SK-N-SH (cell line): ENCODE measurements at regions not wholly inside any gene's neighbourhood (a gene's known extent, or its start where the extent isn't known, plus 50 kb on each side); places are given as distances from the start of the nearest gene placed in this dataset.

Experiments
- CTCF ChIA-PET: fragments of 300-600, 350-600 bp; formaldehyde crosslinking; extraction: SDS; loops from one replicate; lab custom pipeline; 2021; lab: Yijun Ruan, JAX
- POLR2A ChIA-PET: fragments of 350-600 bp; sonication (Branson Sonifier 250); formaldehyde crosslinking; extraction: SDS; loops from one replicate; lab custom pipeline; 2020; ENCODE audit warnings: antibody characterized with exemption, inconsistent platforms; lab: Yijun Ruan, JAX
- DNase-seq: peaks from one replicate; pipeline ENCODE4 v3.0.0; 2012
- H2AFZ ChIP-seq: fragments of 200-600 bp; sonication (generic); 2 replicates; pipeline ENCODE4 v1.8.1; 2016; ENCODE audit warnings: antibody characterized with exemption, mild to moderate bottlenecking, low read depth
- H3F3A ChIP-seq: fragments of 200-600 bp; sonication (generic); replicated peaks from 2 replicates; pipeline ENCODE3; 2016; ENCODE audit warnings: antibody characterized with exemption, mild to moderate bottlenecking; ENCODE audit not compliant: insufficient read depth
- H3K27ac ChIP-seq, 2 experiments: fragments of 200-500 bp in 1 of 2; fragments of 200-600 bp in 1 of 2; sonication (Bioruptor generic) in 1 of 2; sonication (generic), shearing (Covaris generic) in 1 of 2; 2 replicates each; pipeline versions ENCODE4 v1.5.1 to v1.6.1; 2014 to 2016; ENCODE audit warnings: low read depth in 2 of 2, inconsistent platforms in 1 of 2, low read length in 1 of 2, mild to moderate bottlenecking in 1 of 2, mixed read lengths in 1 of 2
- H3K27me3 ChIP-seq: fragments of 200-600 bp; sonication (generic), shearing (Covaris generic); 2 replicates; pipeline ENCODE4 v1.6.1; 2016; ENCODE audit warnings: mixed run types; ENCODE audit not compliant: insufficient read depth
- H3K36me3 ChIP-seq, 2 experiments: fragments of 200-500 bp in 1 of 2; fragments of 200-600 bp in 1 of 2; sonication (Bioruptor generic) in 1 of 2; sonication (generic) in 1 of 2; replicated peaks in 1 of 2; 2 replicates each; pipeline versions ENCODE3 to v1.5.1; 2014 to 2016; ENCODE audit warnings: low read length in 1 of 2, mild to moderate bottlenecking in 1 of 2; ENCODE audit not compliant: insufficient read depth in 2 of 2, control insufficient read depth in 1 of 2
- H3K4me1 ChIP-seq, 2 experiments: fragments of 200-500 bp in 1 of 2; fragments of 200-600 bp in 1 of 2; sonication (Bioruptor generic) in 1 of 2; sonication (generic), shearing (Covaris generic) in 1 of 2; 2 replicates each; pipeline versions ENCODE4 v1.5.1 to v1.6.1; 2014 to 2016; ENCODE audit warnings: low read depth in 1 of 2, low read length in 1 of 2, mixed run types in 1 of 2; ENCODE audit not compliant: insufficient read depth in 2 of 2, control insufficient read depth in 1 of 2
- H3K4me2 ChIP-seq: fragments of 200-600 bp; sonication (generic), shearing (Covaris generic); 2 replicates; pipeline ENCODE4 v1.6.1; 2017; ENCODE audit warnings: mixed run types
- H3K4me3 ChIP-seq, 2 experiments: fragments of 200-500 bp in 1 of 2; fragments of 200-600 bp in 1 of 2; sonication (Bioruptor generic) in 1 of 2; sonication (generic), shearing (Covaris generic) in 1 of 2; 2 replicates each; pipeline versions ENCODE4 v1.5.1 to v1.8.1; 2014 to 2016; ENCODE audit warnings: low read depth in 2 of 2, inconsistent platforms in 1 of 2, low read length in 1 of 2, mild to moderate bottlenecking in 1 of 2, mixed read lengths in 1 of 2, moderate library complexity in 1 of 2
- H3K79me2 ChIP-seq: fragments of 200-600 bp; sonication (generic); 2 replicates; pipeline ENCODE4 v1.8.1; 2017; ENCODE audit warnings: mild to moderate bottlenecking; ENCODE audit not compliant: insufficient read depth
- H3K9ac ChIP-seq: fragments of 200-600 bp; sonication (generic); 2 replicates; pipeline ENCODE4 v1.6.1; 2017; ENCODE audit warnings: mixed run types
- H3K9me2 ChIP-seq: fragments of 200-600 bp; sonication (generic); 2 replicates; pipeline ENCODE4 v1.6.1; 2017; ENCODE audit warnings: mixed run types
- H3K9me3 ChIP-seq: fragments of 200-600 bp; sonication (generic); 2 replicates; pipeline ENCODE4 v1.6.1; 2017; ENCODE audit warnings: mixed run types, mild to moderate bottlenecking, moderate library complexity
- H4K20me1 ChIP-seq: fragments of 200-600 bp; sonication (generic); 2 replicates; pipeline ENCODE4 v1.6.1; 2017; ENCODE audit warnings: mild to moderate bottlenecking, mixed run types; ENCODE audit not compliant: insufficient read depth
- FOSL2 ChIP-seq: IDR thresholded peaks from 2 replicates; pipeline ENCODE4 v1.4.0; 2012; ENCODE audit warnings: low read depth, mild to moderate bottlenecking, moderate library complexity, borderline replicate concordance
- FOXM1 ChIP-seq: IDR thresholded peaks from 2 replicates; pipeline ENCODE4 v1.4.0; 2012; ENCODE audit warnings: low read depth, mild to moderate bottlenecking
- JUND ChIP-seq: IDR thresholded peaks from 2 replicates; pipeline ENCODE4 v1.4.0; 2012
- MXI1 ChIP-seq: IDR thresholded peaks from 2 replicates; pipeline ENCODE4 v1.6.1; 2012; ENCODE audit warnings: mild to moderate bottlenecking, low read depth, low read length, improper control_type of control experiment
- RAD21 ChIP-seq: IDR thresholded peaks from 2 replicates; pipeline ENCODE4 v1.6.1; 2012; ENCODE audit warnings: mild to moderate bottlenecking, low read length
- RFX5 ChIP-seq: IDR thresholded peaks from 2 replicates; pipeline ENCODE4 v1.6.1; 2012; ENCODE audit warnings: mild to moderate bottlenecking, improper control_type of control experiment, low read length
- SMC3 ChIP-seq: IDR thresholded peaks from 2 replicates; pipeline ENCODE4 v1.6.1; 2012; ENCODE audit warnings: low read depth, low read length, improper control_type of control experiment
- TCF12 ChIP-seq: IDR thresholded peaks from 2 replicates; pipeline ENCODE4 v1.4.0; 2012
- USF2 ChIP-seq: fragments of 150-350 bp; IDR thresholded peaks from 2 replicates; pipeline ENCODE4 v1.6.1; 2017; ENCODE audit warnings: antibody characterized with exemption, low read length, low read depth, borderline replicate concordance
- ZBTB33 ChIP-seq: IDR thresholded peaks from 2 replicates; pipeline ENCODE4 v1.4.0; 2012; ENCODE audit warnings: low read depth, borderline replicate concordance
- WGBS: methylation state at CpG from one replicate; pipeline ENCODE4 v1.1.6; 2017; ENCODE audit warnings: low lambda C conversion rate; 5-methylcytosine and 5-hydroxymethylcytosine counted together
- TF ChIP-seq, protein P1 (sequence below): IDR thresholded peaks from 2 replicates; pipeline ENCODE4 v1.4.0; 2012; ENCODE audit warnings: low read depth, borderline replicate concordance
- TF ChIP-seq, protein P2 (sequence below): IDR thresholded peaks from 2 replicates; pipeline ENCODE4 v1.4.0; 2012; ENCODE audit warnings: low read depth

GRCh38 chr6:30801950-30802349, 57.6 kb upstream of the IER3 start:
- Histone ChIP-seq H3F3A (peaks cover 3% of the 10 kb centered on the region), H4K20me1 (no peaks in the 10 kb centered on the region), H3K4me3 (no peak overlapping the region), H3K4me1 (peaks cover 0 to 4% of the 10 kb centered on the region in 2 experiments; a peak in 1 of 4 replicates), H3K9ac (no peak overlapping the region), H3K79me2 (no peaks in the 10 kb centered on the region), H3K4me2 (no peak overlapping the region), H3K27me3 (no peaks in the 10 kb centered on the region), H2AFZ (no peak overlapping the region), H3K9me2 (no peaks in the 10 kb centered on the region), H3K9me3 (no peaks in the 10 kb centered on the region), H3K27ac (no peak overlapping the region), H3K36me3 (no peaks in the 10 kb centered on the region)
- no peak for DNase-seq
- no peak for TF ChIP-seq RAD21
- TF ChIP-seq MXI1 = no peak
- TF ChIP-seq, protein P1, sequence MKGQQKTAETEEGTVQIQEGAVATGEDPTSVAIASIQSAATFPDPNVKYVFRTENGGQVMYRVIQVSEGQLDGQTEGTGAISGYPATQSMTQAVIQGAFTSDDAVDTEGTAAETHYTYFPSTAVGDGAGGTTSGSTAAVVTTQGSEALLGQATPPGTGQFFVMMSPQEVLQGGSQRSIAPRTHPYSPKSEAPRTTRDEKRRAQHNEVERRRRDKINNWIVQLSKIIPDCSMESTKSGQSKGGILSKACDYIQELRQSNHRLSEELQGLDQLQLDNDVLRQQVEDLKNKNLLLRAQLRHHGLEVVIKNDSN = no peak
- TF ChIP-seq SMC3 = no peak
- TF ChIP-seq, protein P2, sequence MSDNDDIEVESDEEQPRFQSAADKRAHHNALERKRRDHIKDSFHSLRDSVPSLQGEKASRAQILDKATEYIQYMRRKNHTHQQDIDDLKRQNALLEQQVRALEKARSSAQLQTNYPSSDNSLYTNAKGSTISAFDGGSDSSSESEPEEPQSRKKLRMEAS = no peak
- ChIA-PET CTCF (no interaction called here), POLR2A (no interaction called here)
- WGBS = 85% methylated on average over 8 of the region's 8 CpGs

GRCh38 chr6:30800871-30801270, 56.5 kb upstream of the IER3 start:
- Histone ChIP-seq H3K9ac (no peak overlapping the region), H3F3A (peaks cover 3% of the 10 kb centered on the region), H3K4me2 (no peak overlapping the region), H3K4me3 (no peak overlapping the region), H2AFZ (peak overlapping the region; percentile 21; the same call in 1 of the 2 replicates), H3K9me2 (no peaks in the 10 kb centered on the region), H3K36me3 (no peaks in the 10 kb centered on the region)
- POLR2A ChIA-PET = no interaction called here
- no peak for DNase-seq
- TF ChIP-seq, protein P2 = no peak
- TF ChIP-seq USF2 = no peak
- TF ChIP-seq, protein P1 = no peak
- no peak for TF ChIP-seq FOXM1
- TF ChIP-seq, all 33 proteins: peak for 0
- Histone ChIP-seq H3K9me3 (no peaks in the 10 kb centered on the region), H3K27ac (peak overlapping the region in 1 of 2 experiments; percentile 42; a peak in 1 of 4 replicates), H3K79me2 (no peaks in the 10 kb centered on the region), H3K4me1 (peaks cover 0 to 4% of the 10 kb centered on the region in 2 experiments; a peak in 1 of 4 replicates), H3K27me3 (no peaks in the 10 kb centered on the region), H4K20me1 (no peaks in the 10 kb centered on the region)
- 86% methylated on average over 6 of the region's 6 CpGs for WGBS
- CTCF ChIA-PET = interaction anchor here (0.8 to 1.5 kb wide), 2 partner anchors 260 to 278 kb away, joined by 3 read pairs; no protein-coding TSS in a partner anchor

GRCh38 chr6:30799210-30799609, 54.9 kb upstream of the IER3 start:
- Histone ChIP-seq H3K36me3 (no peaks in the 10 kb centered on the region), H3K27ac (no peak overlapping the region), H3K27me3 (no peaks in the 10 kb centered on the region), H4K20me1 (no peaks in the 10 kb centered on the region), H3K79me2 (no peaks in the 10 kb centered on the region), H3K9me2 (no peaks in the 10 kb centered on the region), H3K4me3 (no peak overlapping the region), H3K9ac (no peak overlapping the region), H3K9me3 (no peaks in the 10 kb centered on the region), H3K4me1 (peaks cover 0 to 4% of the 10 kb centered on the region in 2 experiments; a peak in 1 of 4 replicates), H3K4me2 (no peak overlapping the region), H3F3A (peaks cover 3% of the 10 kb centered on the region), H2AFZ (no peak overlapping the region)
- POLR2A ChIA-PET = no interaction called here
- CTCF ChIA-PET = interaction anchor here (1.5 kb wide), 1 partner anchor 394 kb away, joined by 3 read pairs; no protein-coding TSS in a partner anchor
- 84% methylated on average over 3 of the region's 3 CpGs for WGBS
- TF ChIP-seq JUND (no peak), TCF12 (no peak), ZBTB33 (no peak), RAD21 (no peak), RFX5 (no peak), FOSL2 (no peak)
- DNase-seq = no peak
